Activated B cell treated with CpG ODN at 0.5 μM for 24 hours (primary cell): ENCODE measurements at regions not wholly inside any gene's neighbourhood (a gene's known extent, or its start where the extent isn't known, plus 50 kb on each side); places are given as distances from the start of the nearest gene placed in this dataset.

Experiments
- ATAC-seq: fragments of 200-7000 bp; cut with Tn5 transposase; one replicate; pipeline ENCODE4 v1.10.0; 2021; ENCODE audit warnings: low read depth, mild to moderate bottlenecking, moderate library complexity
- CTCF ChIA-PET: fragments of 350-600 bp; sonication (Branson Sonifier 250); formaldehyde crosslinking; loops from one replicate; lab custom pipeline; 2021; ENCODE audit warnings: antibody characterized with exemption; lab: Charles Lee
- POLR2A ChIA-PET: fragments of 350-600 bp; sonication (Branson Sonifier 250); formaldehyde crosslinking; loops from one replicate; lab custom pipeline; 2021; ENCODE audit warnings: antibody characterized with exemption; lab: Charles Lee
- DNase-seq: peaks from one replicate; pipeline ENCODE4 v3.0.0; 2022
- H3K27ac Mint-ChIP-seq: one replicate; pipeline ENCODE4 v1.8.0; 2020; ENCODE audit warnings: mixed read lengths
- H3K27me3 Mint-ChIP-seq: one replicate; pipeline ENCODE4 v1.8.0; 2021; ENCODE audit warnings: mixed read lengths
- H3K36me3 Mint-ChIP-seq: one replicate; pipeline ENCODE4 v1.8.0; 2021; ENCODE audit warnings: low read depth, mixed read lengths
- H3K4me1 Mint-ChIP-seq: one replicate; pipeline ENCODE4 v1.8.0; 2021; ENCODE audit warnings: mixed read lengths
- H3K4me3 Mint-ChIP-seq: one replicate; pipeline ENCODE4 v1.8.0; 2020; ENCODE audit warnings: mild to moderate bottlenecking, mixed read lengths
- H3K9me3 Mint-ChIP-seq: one replicate; pipeline ENCODE4 v1.8.0; 2020; ENCODE audit warnings: mixed read lengths
- intact Hi-C: fragments of 100-400 bp; cut with micrococcal nuclease; formaldehyde crosslinking; loops from one replicate; pipeline ENCODE4 v1.15.1; 2024
- TF ChIP-seq, protein P1 (sequence below): fragments of 200-600 bp; IDR thresholded peaks from one replicate; pipeline ENCODE4 v1.8.0; 2022; ENCODE audit warnings: antibody characterized with exemption, mild to moderate bottlenecking

GRCh38 chr20:57023997-57024396 lies 242.4 kb downstream of the BMP7 start:
- Mint-ChIP-seq H3K4me1 (no peaks in the 10 kb centered on the region), H3K36me3 (no peaks in the 10 kb centered on the region), H3K27ac (no peak overlapping the region), H3K9me3 (peaks cover 3% of the 10 kb centered on the region), H3K4me3 (no peak overlapping the region), H3K27me3 (peaks cover 19% of the 10 kb centered on the region)
- CTCF ChIA-PET, result no interaction called here
- no peak for ATAC-seq
- intact Hi-C loops, result no loop called here
- POLR2A ChIA-PET, result no interaction called here
- no peak for DNase-seq
- TF ChIP-seq, protein P1, sequence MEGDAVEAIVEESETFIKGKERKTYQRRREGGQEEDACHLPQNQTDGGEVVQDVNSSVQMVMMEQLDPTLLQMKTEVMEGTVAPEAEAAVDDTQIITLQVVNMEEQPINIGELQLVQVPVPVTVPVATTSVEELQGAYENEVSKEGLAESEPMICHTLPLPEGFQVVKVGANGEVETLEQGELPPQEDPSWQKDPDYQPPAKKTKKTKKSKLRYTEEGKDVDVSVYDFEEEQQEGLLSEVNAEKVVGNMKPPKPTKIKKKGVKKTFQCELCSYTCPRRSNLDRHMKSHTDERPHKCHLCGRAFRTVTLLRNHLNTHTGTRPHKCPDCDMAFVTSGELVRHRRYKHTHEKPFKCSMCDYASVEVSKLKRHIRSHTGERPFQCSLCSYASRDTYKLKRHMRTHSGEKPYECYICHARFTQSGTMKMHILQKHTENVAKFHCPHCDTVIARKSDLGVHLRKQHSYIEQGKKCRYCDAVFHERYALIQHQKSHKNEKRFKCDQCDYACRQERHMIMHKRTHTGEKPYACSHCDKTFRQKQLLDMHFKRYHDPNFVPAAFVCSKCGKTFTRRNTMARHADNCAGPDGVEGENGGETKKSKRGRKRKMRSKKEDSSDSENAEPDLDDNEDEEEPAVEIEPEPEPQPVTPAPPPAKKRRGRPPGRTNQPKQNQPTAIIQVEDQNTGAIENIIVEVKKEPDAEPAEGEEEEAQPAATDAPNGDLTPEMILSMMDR, result no peak

DNA sequence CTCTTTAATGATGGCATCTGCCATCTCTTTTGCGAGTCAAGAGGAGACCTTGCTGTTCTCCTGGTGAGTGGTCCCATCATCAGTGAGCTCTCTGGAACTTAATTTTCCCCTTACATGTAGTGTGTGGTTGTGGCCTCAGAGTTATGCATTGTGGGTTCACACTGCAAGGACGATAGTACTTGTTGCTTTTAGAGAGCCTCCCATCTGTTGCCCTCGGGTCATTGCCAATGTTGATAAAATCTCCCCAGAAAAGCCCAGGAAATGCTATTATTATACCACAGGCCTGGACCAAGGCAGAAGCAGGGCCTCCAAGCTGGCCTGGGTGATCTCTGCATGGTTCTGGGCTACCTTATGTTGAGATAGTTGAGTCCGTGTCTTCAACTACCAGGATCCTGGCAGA lies 241.6 kb downstream of the BMP7 start:
- Mint-ChIP-seq H3K9me3 (peaks cover 3% of the 10 kb centered on the region), H3K27ac (no peak overlapping the region), H3K4me1 (no peaks in the 10 kb centered on the region), H3K27me3 (peaks cover 20% of the 10 kb centered on the region), H3K36me3 (no peaks in the 10 kb centered on the region), H3K4me3 (no peak overlapping the region)
- TF ChIP-seq, protein P1, result no peak
- no peak for DNase-seq
- intact Hi-C loops, result no loop called here
- ChIA-PET POLR2A (no interaction called here), CTCF (no interaction called here)
- ATAC-seq, result no peak

- POLR2A ChIA-PET, result no interaction called here
Observed at GRCh38 chr20:57025261-57025660, 241.2 kb downstream of the BMP7 start.

DNA sequence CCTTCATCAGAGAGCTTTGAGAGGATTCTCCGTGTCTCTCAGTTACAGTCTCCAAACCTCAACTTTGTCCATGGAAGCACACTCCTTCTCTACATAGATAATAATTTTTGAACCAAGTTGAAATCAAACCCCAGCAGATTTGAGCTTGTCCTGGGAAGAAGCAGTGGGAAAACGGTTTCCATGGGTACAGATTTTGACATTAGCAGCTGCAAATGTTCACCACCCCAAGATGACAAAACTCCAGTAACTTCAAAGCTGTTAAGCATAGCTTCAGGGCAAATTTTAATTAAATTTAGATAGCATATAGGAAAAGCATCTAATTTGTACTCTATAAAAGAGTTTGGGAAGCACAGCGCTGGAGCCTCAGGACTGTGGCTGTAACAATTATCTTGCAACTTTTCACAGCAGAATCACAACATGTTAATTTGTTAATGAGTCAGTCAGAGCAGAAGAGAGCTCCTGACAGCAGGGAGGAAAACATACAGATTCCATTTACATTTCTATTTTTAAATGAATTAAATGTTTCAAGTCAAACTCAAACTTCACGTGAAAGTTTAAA lies 240.7 kb downstream of the BMP7 start:
- intact Hi-C loops, result no loop called here
- POLR2A ChIA-PET, result no interaction called here
- ATAC-seq (no peak), DNase-seq (no peak)
- Mint-ChIP-seq H3K36me3 (no peaks in the 10 kb centered on the region), H3K9me3 (peaks cover 3% of the 10 kb centered on the region), H3K27me3 (peaks cover 15% of the 10 kb centered on the region), H3K4me3 (no peak overlapping the region), H3K4me1 (no peaks in the 10 kb centered on the region), H3K27ac (no peak overlapping the region)
- CTCF ChIA-PET, result no interaction called here
- TF ChIP-seq, protein P1, result no peak

More at GRCh38 chr20:57025261-57025660, 241.2 kb downstream of the BMP7 start:
- ATAC-seq, result no peak
- TF ChIP-seq, protein P1, result no peak
- DNase-seq, result no peak
- no peaks in the 10 kb centered on the region for H3K4me1 Mint-ChIP-seq
- no peak overlapping the region for H3K27ac Mint-ChIP-seq
- H3K36me3 Mint-ChIP-seq, result no peaks in the 10 kb centered on the region
- no peak overlapping the region for H3K4me3 Mint-ChIP-seq
- intact Hi-C loops, result no loop called here
- H3K27me3 Mint-ChIP-seq, result peaks cover 18% of the 10 kb centered on the region
- peaks cover 3% of the 10 kb centered on the region for H3K9me3 Mint-ChIP-seq
- CTCF ChIA-PET, result no interaction called here

- Mint-ChIP-seq H3K4me3 (no peak overlapping the region), H3K4me1 (no peaks in the 10 kb centered on the region), H3K27me3 (peaks cover 6% of the 10 kb centered on the region), H3K9me3 (peaks cover 3% of the 10 kb centered on the region), H3K36me3 (no peaks in the 10 kb centered on the region), H3K27ac (no peak overlapping the region)
- no peak for DNase-seq
- POLR2A ChIA-PET, result no interaction called here
- CTCF ChIA-PET, result no interaction called here
- TF ChIP-seq, protein P1, result no peak
- intact Hi-C loops, result no loop called here
- ATAC-seq, result no peak
Observed at GRCh38 chr20:57027777-57028176, 238.7 kb downstream of the BMP7 start.
